Ovary (tissue), 7 donors: ENCODE measurements at regions not wholly inside any gene's neighbourhood (a gene's known extent, or its start where the extent isn't known, plus 50 kb on each side); places are given as distances from the start of the nearest gene placed in this dataset.

ENCODE experiments used
- DNase-seq, 5 donors: peaks; one replicate each; pipeline ENCODE4 v3.0.0-alpha.2; 2019 to 2020
- H3K27ac ChIP-seq, 2 donors: fragments of 200-600 bp; one replicate each; pipeline versions ENCODE4 v1.5.1 to v1.8.0; 2019 to 2022
- H3K27me3 ChIP-seq: fragments of 200-600 bp; one replicate; pipeline ENCODE4 v1.8.0; 2022
- H3K36me3 ChIP-seq: fragments of 200-600 bp; sonication (generic); one replicate; pipeline ENCODE4 v1.5.1; 2019
- H3K4me1 ChIP-seq: one replicate; pipeline ENCODE4 v1.8.1; 2013; ENCODE audit warnings: mild to moderate bottlenecking, moderate library complexity; ENCODE audit not compliant: insufficient read depth
- H3K4me3 ChIP-seq: fragments of 200-600 bp; sonication (generic); one replicate; pipeline ENCODE4 v1.5.1; 2017
- H3K9me3 ChIP-seq, 2 donors: fragments of 200-600 bp in 1 of 2; sonication (generic) in 1 of 2; one replicate each; pipeline versions ENCODE4 v1.5.1 to v1.8.1; 2013 to 2019; ENCODE audit warnings: mild to moderate bottlenecking in 1 of 2, moderate library complexity in 1 of 2
- CTCF ChIP-seq, 3 donors: fragments of 450-650 bp in 2 of 3; fragments of 200-600 bp in 1 of 3; IDR thresholded peaks; one replicate each; pipeline versions ENCODE4 v1.5.1 to v1.8.0; 2016 to 2022; ENCODE audit warnings: antibody characterized with exemption in 3 of 3, mild to moderate bottlenecking in 1 of 3
- EP300 ChIP-seq: sonication (generic); formaldehyde crosslinking; IDR thresholded peaks from one replicate; pipeline ENCODE4 v1.6.1; 2017; ENCODE audit warnings: antibody characterized with exemption
- POLR2A ChIP-seq: fragments of 450-650 bp; IDR thresholded peaks from one replicate; pipeline ENCODE4 v1.6.1; 2017; ENCODE audit warnings: antibody characterized with exemption, mild to moderate bottlenecking, moderate library complexity
- WGBS, 3 donors: extraction: QIAGEN DNeasy Blood & Tissue Kit in 1 of 3; methylation state at CpG; one replicate each; pipeline versions ENCODE4 v1.1.5 to v1.1.7; 2013 to 2017; 5-methylcytosine and 5-hydroxymethylcytosine counted together
- intact Hi-C, 4 donors: fragments of 100-400 bp; cut with DNase I; formaldehyde crosslinking; loops; one replicate each; pipeline versions ENCODE4 v1.11.0 to v1.15.1; 2022 to 2023
- donor health status: DM: no; HTN: no; CAD: no; lungs with moderate emphysema.
- donor health status: DM: no; HTN: no; CAD: no.
- donor health status: Bipolar disorder and iron deficiency.
- donor health status: DM: no; HTN: no; CAD: no.
- donor health status: DM: yes; HTN: yes; CAD: no.

GRCh38 chr2:217014328-217015105 is 154.7 kb upstream of the TNP1 start:
- no peaks in the 10 kb centered on the region for H3K9me3 ChIP-seq
- DNase-seq, result no peak
- no peak overlapping the region for H3K27ac ChIP-seq
- 65 to 72% (median 68%) methylated on average over 6 of the region's 6 CpGs for whole genome bisulfite sequencing, 3 donors
- H3K36me3 ChIP-seq, result no peaks in the 10 kb centered on the region
- H3K27me3 ChIP-seq, result no peaks in the 10 kb centered on the region
- TF ChIP-seq CTCF (IDR thresholded peaks at IDR 0.05) (no peak), POLR2A (no peak), EP300 (no peak)
- H3K4me3 ChIP-seq, result no peak overlapping the region
- intact Hi-C loops, result no loop called here
- H3K4me1 ChIP-seq, result peaks cover 3% of the 10 kb centered on the region

- Histone ChIP-seq H3K27ac (no peak overlapping the region), H3K9me3 (no peaks in the 10 kb centered on the region), H3K4me1 (peaks cover 4% of the 10 kb centered on the region), H3K27me3 (no peaks in the 10 kb centered on the region), H3K4me3 (no peak overlapping the region), H3K36me3 (no peaks in the 10 kb centered on the region)
- TF ChIP-seq POLR2A (no peak), CTCF (IDR thresholded peaks at IDR 0.05) (no peak), EP300 (no peak)
- 19 to 38% (median 34%) methylated on average over 3 of the region's 3 CpGs for WGBS, 3 donors
- intact Hi-C loops, result no loop called here
- DNase-seq, result no peak
Measured at GRCh38 chr2:217013926-217014325, 154.1 kb upstream of the TNP1 start.

- intact Hi-C loops, result no loop called here
- Histone ChIP-seq H3K4me3 (no peak overlapping the region), H3K27me3 (no peaks in the 10 kb centered on the region), H3K4me1 (peaks cover 4% of the 10 kb centered on the region), H3K27ac (no peak overlapping the region), H3K9me3 (no peaks in the 10 kb centered on the region), H3K36me3 (no peaks in the 10 kb centered on the region)
- 96 to 100% (median 97%) methylated on average over 4 of the region's 4 CpGs for WGBS, 3 donors
- no peak for DNase-seq
- no peak for TF ChIP-seq CTCF (IDR thresholded peaks at IDR 0.05)
- no peak for TF ChIP-seq EP300
- TF ChIP-seq POLR2A, result no peak
Measured at GRCh38 chr2:217011576-217011975, 151.7 kb upstream of the TNP1 start.

GRCh38 chr2:217010173-217010572 is 150.3 kb upstream of the TNP1 start:
- no peaks in the 10 kb centered on the region for H3K27me3 ChIP-seq
- TF ChIP-seq CTCF (IDR thresholded peaks at IDR 0.05) (no peak), EP300 (no peak), POLR2A (no peak)
- peaks cover 7% of the 10 kb centered on the region for H3K4me1 ChIP-seq
- no peak overlapping the region for H3K4me3 ChIP-seq
- intact Hi-C loops, result no loop called here
- no peaks in the 10 kb centered on the region for H3K36me3 ChIP-seq
- DNase-seq, result no peak
- H3K9me3 ChIP-seq, result no peaks in the 10 kb centered on the region
- 85 to 95% (median 89%) methylated on average over 3 of the region's 3 CpGs for WGBS, 3 donors
- no peak overlapping the region for H3K27ac ChIP-seq
